GM12865 (cell line): ENCODE measurements at regions not wholly inside any gene's neighbourhood (a gene's known extent, or its start where the extent isn't known, plus 50 kb on each side); places are given as distances from the start of the nearest gene placed in this dataset.
"Not testable (repeated sequence)": the region's sequence is repeated elsewhere in the genome, so short reads cannot be mapped to it uniquely, and the experiment has no call there.

Experiments
- DNase-seq: peaks from one replicate; pipeline ENCODE4 v3.0.0; 2010; ENCODE audit warnings: low read depth
- H3K4me3 ChIP-seq: 2 replicates; pipeline ENCODE4 v1.5.1; 2011; ENCODE audit warnings: mild to moderate bottlenecking, low read depth, low read length, control low read depth
- TF ChIP-seq, protein P1 (sequence below): IDR thresholded peaks from 2 replicates; pipeline ENCODE4 v1.5.1; 2011; ENCODE audit warnings: low read length, control low read depth, low read depth, inconsistent platforms; ENCODE audit not compliant: insufficient read depth; ENCODE audit errors: missing control alignments

GRCh38 chr5:163303718-163304117 is 133.7 kb upstream of the CCNG1 start:
- H3K4me3 ChIP-seq = no peak overlapping the region
- no peak for DNase-seq
- TF ChIP-seq, protein P1, sequence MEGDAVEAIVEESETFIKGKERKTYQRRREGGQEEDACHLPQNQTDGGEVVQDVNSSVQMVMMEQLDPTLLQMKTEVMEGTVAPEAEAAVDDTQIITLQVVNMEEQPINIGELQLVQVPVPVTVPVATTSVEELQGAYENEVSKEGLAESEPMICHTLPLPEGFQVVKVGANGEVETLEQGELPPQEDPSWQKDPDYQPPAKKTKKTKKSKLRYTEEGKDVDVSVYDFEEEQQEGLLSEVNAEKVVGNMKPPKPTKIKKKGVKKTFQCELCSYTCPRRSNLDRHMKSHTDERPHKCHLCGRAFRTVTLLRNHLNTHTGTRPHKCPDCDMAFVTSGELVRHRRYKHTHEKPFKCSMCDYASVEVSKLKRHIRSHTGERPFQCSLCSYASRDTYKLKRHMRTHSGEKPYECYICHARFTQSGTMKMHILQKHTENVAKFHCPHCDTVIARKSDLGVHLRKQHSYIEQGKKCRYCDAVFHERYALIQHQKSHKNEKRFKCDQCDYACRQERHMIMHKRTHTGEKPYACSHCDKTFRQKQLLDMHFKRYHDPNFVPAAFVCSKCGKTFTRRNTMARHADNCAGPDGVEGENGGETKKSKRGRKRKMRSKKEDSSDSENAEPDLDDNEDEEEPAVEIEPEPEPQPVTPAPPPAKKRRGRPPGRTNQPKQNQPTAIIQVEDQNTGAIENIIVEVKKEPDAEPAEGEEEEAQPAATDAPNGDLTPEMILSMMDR = no peak

- no peak for DNase-seq
- TF ChIP-seq, protein P1 = no peak
- no peak overlapping the region for H3K4me3 ChIP-seq
Observed at GRCh38 chr5:163305655-163306054, 131.7 kb upstream of the CCNG1 start.

GRCh38 chr5:163306421-163306820 is 131.0 kb upstream of the CCNG1 start:
- DNase-seq = peak; percentile 24
- no peak overlapping the region for H3K4me3 ChIP-seq
- TF ChIP-seq, protein P1 = peak; percentile 32

DNA sequence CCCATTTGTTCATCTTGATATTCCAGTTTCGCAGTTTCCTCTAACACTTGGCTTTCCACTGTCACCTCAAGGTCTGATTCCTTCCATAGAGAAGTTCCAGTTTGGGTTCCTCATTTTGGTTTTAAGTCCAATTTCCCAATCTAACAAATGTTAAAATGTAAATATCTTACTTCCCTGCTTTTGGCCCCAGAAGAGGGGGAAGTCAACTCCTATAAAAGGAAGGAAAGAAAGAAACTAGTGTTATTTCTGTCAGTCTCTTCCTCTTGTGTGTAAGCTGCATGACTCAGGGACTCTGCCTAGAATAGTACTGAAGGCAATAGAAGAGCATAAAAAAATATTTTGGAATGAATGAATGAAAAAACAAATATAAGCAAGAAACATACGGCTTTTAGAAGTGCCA is 127.5 kb upstream of the CCNG1 start:
- no peak overlapping the region for H3K4me3 ChIP-seq
- no peak for DNase-seq
- TF ChIP-seq, protein P1 = no peak

- TF ChIP-seq, protein P1 = no peak
- DNase-seq = peak; percentile 7
- H3K4me3 ChIP-seq = no peak overlapping the region
Observed at GRCh38 chr5:163310997-163311396, 126.4 kb upstream of the CCNG1 start.

- TF ChIP-seq, protein P1 = no peak
- H3K4me3 ChIP-seq = no peak overlapping the region
- DNase-seq = no peak
Observed at GRCh38 chr5:163312598-163312997, 124.8 kb upstream of the CCNG1 start.

DNA sequence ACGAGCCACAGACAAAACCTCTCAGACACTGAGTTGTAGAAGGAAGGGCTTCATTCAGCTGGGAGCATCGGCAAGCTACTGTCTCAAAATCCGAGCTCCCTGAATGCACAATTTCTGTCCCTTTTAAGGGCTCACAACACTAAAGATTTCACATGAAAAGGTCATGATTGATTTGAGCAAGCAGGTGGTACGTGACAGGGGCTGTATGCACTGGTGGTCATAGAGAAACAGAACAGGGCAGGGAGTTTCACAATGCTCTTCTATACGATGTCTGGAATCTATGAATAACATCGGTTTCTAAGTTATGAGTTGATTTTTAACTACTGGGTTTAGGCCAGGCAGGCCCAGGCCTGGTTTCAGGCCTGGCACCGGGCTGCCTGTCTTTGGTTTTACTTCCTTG is 124.3 kb upstream of the CCNG1 start:
- peak; percentile 12 for DNase-seq

DNA sequence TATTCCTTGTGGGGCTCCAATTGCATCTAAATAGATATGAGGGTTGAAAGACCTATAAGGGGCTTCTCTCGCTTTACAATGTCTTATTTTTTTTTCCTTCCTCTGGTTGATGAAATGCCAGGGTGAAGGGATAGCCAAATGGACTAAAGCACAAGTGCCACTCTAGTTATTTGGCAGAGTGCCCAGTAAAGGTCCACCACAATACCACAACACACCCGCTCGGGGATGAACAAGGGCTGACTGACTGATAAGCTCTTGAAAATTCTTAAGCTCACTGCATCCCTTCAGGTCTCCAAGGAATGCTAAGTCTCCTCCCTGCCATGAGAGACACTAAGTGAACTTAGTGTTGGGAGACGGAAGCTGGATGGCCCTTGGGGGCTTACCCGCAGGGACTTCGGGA is 121.0 kb upstream of the CCNG1 start:
- H3K4me3 ChIP-seq, DNase-seq: not testable (repeated sequence)

More for the DNA sequence above, 124.3 kb upstream of the CCNG1 start:
- H3K4me3 ChIP-seq = not testable (repeated sequence)
